ENCODE measurements at regions not wholly inside any gene's neighbourhood (a gene's known extent, or its start where the extent isn't known, plus 50 kb on each side); places are given as distances from the start of the nearest gene placed in this dataset.
"Not testable (repeated sequence)": the region's sequence is repeated elsewhere in the genome, so short reads cannot be mapped to it uniquely, and the experiment has no call there.

DNA sequence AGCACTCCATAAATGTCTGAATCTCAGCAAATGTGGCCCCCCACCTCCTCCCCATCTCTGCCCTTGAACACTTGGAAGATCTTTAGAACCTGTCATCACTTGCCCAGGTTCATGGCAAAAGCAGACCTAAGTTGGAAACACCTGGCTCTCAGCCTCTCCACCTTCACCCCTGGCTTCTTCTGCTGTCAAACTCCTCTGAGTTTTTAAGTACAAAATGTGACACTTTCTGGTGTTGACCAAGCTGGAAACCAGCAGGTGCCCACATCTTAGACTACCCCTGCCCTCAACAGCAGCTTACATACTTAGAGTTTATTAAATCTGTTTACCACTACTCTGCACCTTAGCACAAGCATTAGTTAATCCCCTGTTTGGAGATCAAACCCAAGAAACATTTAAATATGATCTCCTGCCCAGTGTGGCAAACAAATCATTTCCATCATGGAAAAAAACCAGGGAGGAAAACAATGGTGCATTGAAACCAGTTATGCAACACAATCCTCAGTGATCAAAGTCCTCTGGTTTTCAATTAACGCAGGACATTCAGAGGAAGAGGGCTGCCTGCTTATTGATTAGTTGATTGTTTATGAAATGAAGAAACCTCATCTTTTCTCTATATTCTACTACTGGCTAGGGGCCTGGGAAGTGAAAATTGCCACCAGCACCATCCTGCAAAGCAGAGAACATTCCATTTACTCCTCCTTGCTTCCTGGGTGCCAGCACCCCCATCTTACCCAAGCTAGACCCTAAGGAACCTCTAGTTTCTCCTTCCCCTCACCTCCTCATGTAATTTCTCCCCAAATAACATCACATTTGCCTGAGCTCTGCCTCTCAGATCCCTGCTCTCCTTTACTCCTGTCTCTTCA lies 139.4 kb upstream of the RAB4A start:
- TF ChIP-seq ZNF384 (IDR thresholded peaks at IDR 0.05) (no peak), FOXM1 (IDR thresholded peaks at IDR 0.05; ENCODE audit: borderline replicate concordance) (no peak), ELF4 (IDR thresholded peaks at IDR 0.05) (no peak), ARNT (IDR thresholded peaks at IDR 0.05) (no peak), SUZ12 (IDR thresholded peaks at IDR 0.05) (no peak), FOXK2 (IDR thresholded peaks at IDR 0.05) (no peak), BHLHE40 (IDR thresholded peaks at IDR 0.05; ENCODE audit: borderline replicate concordance) (no peak), CTBP1 (IDR thresholded peaks at IDR 0.05; ENCODE audit: borderline replicate concordance) (no peak)
- no peak for DNase-seq (ENCODE audit: extremely low spot score)
- ChIA-PET CTCF (no interaction called here), POLR2A (no interaction called here)

DNA sequence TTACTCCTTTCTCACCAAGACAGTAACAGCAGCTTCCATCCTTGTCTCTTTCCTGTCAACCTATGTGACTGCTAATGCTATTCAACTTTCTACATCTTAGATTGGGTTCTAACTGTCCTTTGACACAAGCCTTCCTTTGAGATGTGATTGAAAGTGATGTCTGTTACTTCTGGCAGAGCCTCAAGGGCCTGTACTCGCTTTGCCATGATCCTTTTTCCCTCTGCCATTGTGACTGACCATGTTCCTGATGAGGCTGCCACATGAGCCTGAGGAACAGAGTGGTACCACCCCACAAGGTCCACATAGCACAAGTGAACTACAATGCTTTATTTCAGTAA lies 138.8 kb upstream of the RAB4A start:
- ChIA-PET CTCF (no interaction called here), POLR2A (no interaction called here)
- DNase-seq (ENCODE audit: extremely low spot score), result no peak
- TF ChIP-seq, protein P1, sequence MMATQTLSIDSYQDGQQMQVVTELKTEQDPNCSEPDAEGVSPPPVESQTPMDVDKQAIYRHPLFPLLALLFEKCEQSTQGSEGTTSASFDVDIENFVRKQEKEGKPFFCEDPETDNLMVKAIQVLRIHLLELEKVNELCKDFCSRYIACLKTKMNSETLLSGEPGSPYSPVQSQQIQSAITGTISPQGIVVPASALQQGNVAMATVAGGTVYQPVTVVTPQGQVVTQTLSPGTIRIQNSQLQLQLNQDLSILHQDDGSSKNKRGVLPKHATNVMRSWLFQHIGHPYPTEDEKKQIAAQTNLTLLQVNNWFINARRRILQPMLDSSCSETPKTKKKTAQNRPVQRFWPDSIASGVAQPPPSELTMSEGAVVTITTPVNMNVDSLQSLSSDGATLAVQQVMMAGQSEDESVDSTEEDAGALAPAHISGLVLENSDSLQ (IDR thresholded peaks at IDR 0.05), result no peak
- TF ChIP-seq TARDBP (IDR thresholded peaks at IDR 0.05), result no peak
- no peak for TF ChIP-seq LEF1 (IDR thresholded peaks at IDR 0.05; ENCODE audit: borderline replicate concordance)
- no peak for TF ChIP-seq FOXK2 (IDR thresholded peaks at IDR 0.05)
- no peak for TF ChIP-seq ELF4 (IDR thresholded peaks at IDR 0.05)

DNA sequence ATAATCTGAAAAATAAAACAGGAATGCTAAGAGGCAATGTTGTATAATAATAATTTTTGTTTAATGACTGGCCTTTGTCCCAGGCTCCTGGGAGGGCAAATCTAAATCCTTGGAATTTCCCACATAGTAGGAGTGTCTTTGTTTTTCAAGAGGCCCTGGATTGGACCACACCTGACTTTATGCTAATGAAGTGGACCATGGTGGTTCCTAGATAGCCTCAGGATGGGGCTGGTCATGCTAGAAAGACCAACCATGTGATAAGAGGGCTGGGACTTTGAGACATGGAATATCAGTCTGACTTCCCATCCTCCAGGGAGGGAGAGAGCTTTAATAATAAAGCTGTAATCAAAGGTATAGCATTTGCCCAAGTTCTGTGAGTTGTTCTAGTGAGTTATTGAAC lies 138.2 kb upstream of the RAB4A start:
- CTCF ChIA-PET, result no interaction called here
- TF ChIP-seq SUZ12 (IDR thresholded peaks at IDR 0.05) (no peak), CTBP1 (IDR thresholded peaks at IDR 0.05; ENCODE audit: borderline replicate concordance) (no peak), HDGF (IDR thresholded peaks at IDR 0.05; ENCODE audit: borderline replicate concordance) (no peak), ARNT (IDR thresholded peaks at IDR 0.05) (no peak), FOXM1 (IDR thresholded peaks at IDR 0.05; ENCODE audit: borderline replicate concordance) (no peak), ELF4 (IDR thresholded peaks at IDR 0.05) (no peak), FOXK2 (IDR thresholded peaks at IDR 0.05) (no peak), NFRKB (IDR thresholded peaks at IDR 0.05) (no peak), LEF1 (IDR thresholded peaks at IDR 0.05; ENCODE audit: borderline replicate concordance) (no peak)
- TF ChIP-seq, protein P1 (IDR thresholded peaks at IDR 0.05), result no peak
- DNase-seq (ENCODE audit: extremely low spot score), result no peak
- POLR2A ChIA-PET, result no interaction called here

DNA sequence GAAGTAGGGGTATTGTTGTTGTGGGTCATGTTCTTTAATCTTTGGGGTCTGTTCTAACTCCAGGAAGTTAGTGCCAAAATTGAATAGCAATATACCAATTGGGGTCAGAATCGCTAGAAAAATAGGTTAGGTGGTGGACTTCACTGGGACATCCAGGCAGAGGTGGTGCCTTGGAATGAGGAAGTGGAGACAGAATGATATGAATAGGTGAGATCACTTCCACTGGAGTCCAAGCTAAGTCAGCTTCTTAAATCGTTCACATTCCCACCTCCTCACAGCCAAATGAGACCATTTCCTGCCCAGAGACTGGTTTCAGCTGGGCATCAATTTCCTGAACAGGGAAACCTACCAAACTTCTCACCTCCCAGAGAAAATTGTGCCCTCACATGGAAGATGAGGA lies 137.8 kb upstream of the RAB4A start:
- DNase-seq (ENCODE audit: extremely low spot score), result no peak
- POLR2A ChIA-PET, result no interaction called here
- TF ChIP-seq BHLHE40 (IDR thresholded peaks at IDR 0.05; ENCODE audit: borderline replicate concordance), result no peak
- CTCF ChIA-PET, result no interaction called here

DNA sequence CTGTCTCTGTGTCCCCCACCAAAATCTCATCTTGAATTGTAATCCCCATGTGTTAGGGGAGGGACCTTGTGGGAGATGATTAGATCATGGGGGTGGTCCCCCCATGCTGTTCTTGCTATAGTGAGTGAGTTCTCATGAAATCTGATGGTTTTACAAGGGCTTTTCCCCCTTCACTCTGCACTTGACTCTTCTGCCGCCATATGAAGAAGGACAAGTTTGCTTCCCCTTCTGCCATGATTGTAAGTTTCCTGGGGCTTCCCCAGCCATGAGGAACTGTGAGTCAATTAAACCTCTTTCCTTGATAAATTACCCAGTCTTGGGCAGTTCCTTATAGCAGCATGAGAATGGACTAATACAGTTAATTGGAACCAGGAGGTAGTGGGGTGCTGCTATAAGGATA lies 137.1 kb upstream of the RAB4A start:
- no peak for TF ChIP-seq ELF4 (IDR thresholded peaks at IDR 0.05)
- no peak for TF ChIP-seq HDGF (IDR thresholded peaks at IDR 0.05; ENCODE audit: borderline replicate concordance)
- no peak for TF ChIP-seq L3MBTL2 (conservative IDR thresholded peaks at IDR 0.05)
- TF ChIP-seq SP1 (IDR thresholded peaks at IDR 0.05), result no peak
- no peak for TF ChIP-seq CTBP1 (IDR thresholded peaks at IDR 0.05; ENCODE audit: borderline replicate concordance)
- TF ChIP-seq ZNF384 (IDR thresholded peaks at IDR 0.05), result no peak
- TF ChIP-seq, protein P1 (IDR thresholded peaks at IDR 0.05), result no peak
- TF ChIP-seq TARDBP (IDR thresholded peaks at IDR 0.05), result no peak
- no peak for TF ChIP-seq FOXA1 (IDR thresholded peaks at IDR 0.05)
- TF ChIP-seq NFRKB (IDR thresholded peaks at IDR 0.05), result no peak
- TF ChIP-seq BHLHE40 (IDR thresholded peaks at IDR 0.05; ENCODE audit: borderline replicate concordance), result no peak
- no peak for TF ChIP-seq FOXK2 (IDR thresholded peaks at IDR 0.05)
- no peak for TF ChIP-seq SUZ12 (IDR thresholded peaks at IDR 0.05)
- no peak for DNase-seq (ENCODE audit: extremely low spot score)
- ChIA-PET POLR2A (no interaction called here), CTCF (no interaction called here)

DNA sequence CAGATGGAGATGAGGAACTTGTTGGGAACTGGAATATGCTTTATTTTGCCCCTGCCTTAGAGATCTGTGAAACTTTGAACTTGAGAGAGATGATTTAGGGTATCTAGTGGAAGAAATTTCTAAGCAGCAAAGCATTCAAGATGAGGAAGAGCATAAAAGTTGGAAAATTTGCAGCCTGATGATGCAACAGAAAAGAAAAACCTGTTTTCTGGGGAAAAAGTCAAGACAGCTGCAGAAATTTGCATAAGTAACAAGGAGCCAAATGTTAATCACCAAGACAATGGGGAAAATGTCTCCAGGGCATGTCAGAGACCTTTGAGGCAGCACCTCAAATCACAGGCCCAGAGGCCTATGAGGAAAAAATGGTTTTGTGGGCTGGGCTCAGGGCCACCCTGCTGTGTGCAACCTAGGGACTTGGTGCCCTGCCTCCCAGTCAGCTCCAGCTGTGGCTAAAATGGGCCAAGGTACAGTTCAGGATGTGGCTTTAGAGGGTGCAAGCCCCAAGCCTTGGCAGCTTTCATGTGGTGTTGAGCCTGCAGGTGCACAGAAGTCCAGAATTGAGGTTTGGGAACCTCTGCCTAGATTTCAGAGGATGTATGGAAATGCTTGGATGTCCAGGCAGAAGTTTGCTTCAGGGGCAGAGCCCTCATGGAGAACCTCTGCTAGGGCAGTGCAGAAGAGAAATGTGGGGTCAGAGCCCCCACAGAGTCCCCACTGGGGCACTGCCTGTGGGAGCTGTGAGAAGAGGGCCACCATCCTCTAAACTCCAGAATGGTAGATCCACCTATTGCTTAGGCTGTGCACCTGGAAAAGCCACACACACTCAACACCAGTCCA lies 136.3 kb upstream of the RAB4A start:
- POLR2A ChIA-PET; CTCF ChIA-PET; DNase-seq (ENCODE audit: extremely low spot score): not testable (repeated sequence)

DNA sequence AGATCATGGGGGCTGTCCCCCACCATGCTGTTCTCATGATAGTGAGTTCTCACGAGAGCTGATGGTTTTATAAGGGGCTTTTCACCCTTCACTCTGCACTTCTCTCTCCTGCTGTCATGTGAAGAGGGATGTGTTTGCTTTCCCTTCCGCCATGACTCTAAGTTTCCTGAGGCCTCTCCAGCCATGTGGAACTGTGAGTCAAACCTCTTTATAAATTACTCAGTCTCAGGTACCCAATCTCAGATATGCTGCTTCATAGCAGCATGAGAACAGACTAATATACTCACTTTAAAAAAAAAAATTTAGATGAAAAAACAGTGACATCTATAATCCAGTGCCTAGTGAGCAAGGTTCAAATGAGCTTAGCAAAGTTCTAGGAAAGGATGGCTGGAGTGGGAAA lies 135.1 kb upstream of the RAB4A start:
- no peak for TF ChIP-seq LEF1 (IDR thresholded peaks at IDR 0.05; ENCODE audit: borderline replicate concordance)
- TF ChIP-seq NFRKB (IDR thresholded peaks at IDR 0.05), result no peak
- no peak for DNase-seq (ENCODE audit: extremely low spot score)
- CTCF ChIA-PET, result no interaction called here
- POLR2A ChIA-PET, result no interaction called here
